ENCODE measurements at regions not wholly inside any gene's neighbourhood (a gene's known extent, or its start where the extent isn't known, plus 50 kb on each side); places are given as distances from the start of the nearest gene placed in this dataset.

GRCh38 chr2:20110876-20111275, 59.4 kb upstream of the LAPTM4A start:
- DNase-seq (ENCODE audit: low spot score in 2 of 2), result no peak
- H3K27me3 ChIP-seq, result peaks cover 10% of the 10 kb centered on the region
- 82% methylated on average over 7 of the region's 7 CpGs for WGBS
- TF ChIP-seq POLR2AphosphoS5 (IDR thresholded peaks at IDR 0.05), result no peak
- TF ChIP-seq POLR2A (IDR thresholded peaks at IDR 0.05), result no peak
- TF ChIP-seq EP300 (IDR thresholded peaks at IDR 0.05), result no peak
- no peak for TF ChIP-seq CTCF (IDR thresholded peaks at IDR 0.05)
- no peak overlapping the region for H3K4me3 ChIP-seq
- peaks cover 48% of the 10 kb centered on the region for H3K4me1 ChIP-seq
- H3K9me3 ChIP-seq, result no peaks in the 10 kb centered on the region
- no peak overlapping the region for H3K27ac ChIP-seq
- no peaks in the 10 kb centered on the region for H3K36me3 ChIP-seq

- DNase-seq (ENCODE audit: low spot score in 2 of 2), result no peak
- 100% methylated on average over 3 of the region's 3 CpGs for WGBS
- Histone ChIP-seq H3K4me1 (peaks cover 43% of the 10 kb centered on the region), H3K36me3 (no peaks in the 10 kb centered on the region), H3K9me3 (no peaks in the 10 kb centered on the region), H3K27ac (no peak overlapping the region), H3K27me3 (peaks cover 14% of the 10 kb centered on the region), H3K4me3 (no peak overlapping the region)
- no peak for TF ChIP-seq POLR2A (IDR thresholded peaks at IDR 0.05)
- no peak for TF ChIP-seq CTCF (IDR thresholded peaks at IDR 0.05)
- no peak for TF ChIP-seq EP300 (IDR thresholded peaks at IDR 0.05)
Observed at GRCh38 chr2:20110383-20110782, 59.0 kb upstream of the LAPTM4A start.

GRCh38 chr2:20108655-20109396, 57.4 kb upstream of the LAPTM4A start:
- no peak overlapping the region for H3K27ac ChIP-seq
- WGBS, result 84% methylated on average over 5 of the region's 5 CpGs
- DNase-seq (ENCODE audit: low spot score in 2 of 2), result no peak
- no peaks in the 10 kb centered on the region for H3K9me3 ChIP-seq
- no peaks in the 10 kb centered on the region for H3K36me3 ChIP-seq
- H3K27me3 ChIP-seq, result peaks cover 16% of the 10 kb centered on the region
- H3K4me1 ChIP-seq, result peaks cover 29% of the 10 kb centered on the region
- TF ChIP-seq POLR2AphosphoS5 (IDR thresholded peaks at IDR 0.05) (no peak), EP300 (IDR thresholded peaks at IDR 0.05) (no peak), POLR2A (IDR thresholded peaks at IDR 0.05) (no peak), CTCF (IDR thresholded peaks at IDR 0.05) (no peak)
- no peak overlapping the region for H3K4me3 ChIP-seq

- Histone ChIP-seq H3K27ac (no peak overlapping the region), H3K4me3 (no peak overlapping the region), H3K4me1 (peaks cover 21% of the 10 kb centered on the region), H3K9me3 (no peaks in the 10 kb centered on the region), H3K36me3 (no peaks in the 10 kb centered on the region), H3K27me3 (peaks cover 16% of the 10 kb centered on the region)
- 96% methylated on average over 5 of the region's 5 CpGs for WGBS
- TF ChIP-seq EP300 (IDR thresholded peaks at IDR 0.05), result no peak
- no peak for TF ChIP-seq POLR2A (IDR thresholded peaks at IDR 0.05)
- no peak for TF ChIP-seq CTCF (IDR thresholded peaks at IDR 0.05)
- no peak for TF ChIP-seq POLR2AphosphoS5 (IDR thresholded peaks at IDR 0.05)
- no peak for DNase-seq (ENCODE audit: low spot score in 2 of 2)
Observed at GRCh38 chr2:20107776-20108175, 56.3 kb upstream of the LAPTM4A start.

GRCh38 chr2:20107352-20107751, 55.9 kb upstream of the LAPTM4A start:
- H3K4me1 ChIP-seq, result peaks cover 20% of the 10 kb centered on the region
- no peak for TF ChIP-seq POLR2A (IDR thresholded peaks at IDR 0.05)
- no peak for TF ChIP-seq EP300 (IDR thresholded peaks at IDR 0.05)
- no peak for TF ChIP-seq CTCF (IDR thresholded peaks at IDR 0.05)
- no peak for TF ChIP-seq POLR2AphosphoS5 (IDR thresholded peaks at IDR 0.05)
- WGBS, result 92% methylated on average over 11 of the region's 11 CpGs

More at GRCh38 chr2:20107352-20107751, 55.9 kb upstream of the LAPTM4A start:
- DNase-seq (ENCODE audit: low spot score in 2 of 2), result no peak
- Histone ChIP-seq H3K36me3 (no peaks in the 10 kb centered on the region), H3K27me3 (peaks cover 16% of the 10 kb centered on the region), H3K27ac (no peak overlapping the region), H3K4me3 (no peak overlapping the region), H3K9me3 (no peaks in the 10 kb centered on the region)

All from suprapubic skin (tissue), 4 donors.